Loucy (cell line): ENCODE measurements at regions not wholly inside any gene's neighbourhood (a gene's known extent, or its start where the extent isn't known, plus 50 kb on each side); places are given as distances from the start of the nearest gene placed in this dataset.

Source experiments
- EZH2phosphoT487 ChIP-seq: fragments of 200-600 bp; IDR thresholded peaks from 2 replicates; pipeline ENCODE4 v1.6.1; 2018; ENCODE audit warnings: antibody characterized with exemption, mild to moderate bottlenecking, moderate library complexity, borderline replicate concordance
- TF ChIP-seq, protein P1 (sequence below): fragments of 200-600 bp; sonication (generic); conservative IDR thresholded peaks from 2 replicates; pipeline ENCODE4 v1.5.1; 2014; ENCODE audit warnings: mild to moderate bottlenecking, antibody characterized with exemption, low read length

GRCh38 chr22:19596680-19597398 lies 72.6 kb upstream of the CLDN5 start:
- TF ChIP-seq, protein P1, sequence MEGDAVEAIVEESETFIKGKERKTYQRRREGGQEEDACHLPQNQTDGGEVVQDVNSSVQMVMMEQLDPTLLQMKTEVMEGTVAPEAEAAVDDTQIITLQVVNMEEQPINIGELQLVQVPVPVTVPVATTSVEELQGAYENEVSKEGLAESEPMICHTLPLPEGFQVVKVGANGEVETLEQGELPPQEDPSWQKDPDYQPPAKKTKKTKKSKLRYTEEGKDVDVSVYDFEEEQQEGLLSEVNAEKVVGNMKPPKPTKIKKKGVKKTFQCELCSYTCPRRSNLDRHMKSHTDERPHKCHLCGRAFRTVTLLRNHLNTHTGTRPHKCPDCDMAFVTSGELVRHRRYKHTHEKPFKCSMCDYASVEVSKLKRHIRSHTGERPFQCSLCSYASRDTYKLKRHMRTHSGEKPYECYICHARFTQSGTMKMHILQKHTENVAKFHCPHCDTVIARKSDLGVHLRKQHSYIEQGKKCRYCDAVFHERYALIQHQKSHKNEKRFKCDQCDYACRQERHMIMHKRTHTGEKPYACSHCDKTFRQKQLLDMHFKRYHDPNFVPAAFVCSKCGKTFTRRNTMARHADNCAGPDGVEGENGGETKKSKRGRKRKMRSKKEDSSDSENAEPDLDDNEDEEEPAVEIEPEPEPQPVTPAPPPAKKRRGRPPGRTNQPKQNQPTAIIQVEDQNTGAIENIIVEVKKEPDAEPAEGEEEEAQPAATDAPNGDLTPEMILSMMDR = no peak
- no peak for TF ChIP-seq EZH2phosphoT487
